Aorta (tissue), 5 donors: ENCODE measurements at regions not wholly inside any gene's neighbourhood (a gene's known extent, or its start where the extent isn't known, plus 50 kb on each side); places are given as distances from the start of the nearest gene placed in this dataset.
A peak's percentile ranks its signal among the peaks of the same experiment; 100 is the strongest.

Experiments
- ATAC-seq: fragments of 200-7000 bp; cut with Tn5 transposase; one replicate; pipeline ENCODE4 v1.9.1; 2022; ENCODE audit warnings: moderate library complexity; ENCODE audit not compliant: low FRiP score
- DNase-seq, 2 donors: peaks; one replicate each; pipeline ENCODE4 v3.0.0-alpha.2; 2020
- H3K27ac ChIP-seq, 2 donors: one replicate each; pipeline ENCODE4 v1.5.1; 2013; ENCODE audit warnings: low read length in 2 of 2, mild to moderate bottlenecking in 2 of 2, moderate library complexity in 2 of 2, control low read depth in 1 of 2, inconsistent platforms in 1 of 2, low read depth in 1 of 2
- H3K27me3 ChIP-seq, 2 donors: one replicate each; pipeline ENCODE4 v1.6.1; 2013; ENCODE audit warnings: control low read depth in 1 of 2, low read length in 1 of 2, mild to moderate bottlenecking in 1 of 2, moderate library complexity in 1 of 2; ENCODE audit not compliant: insufficient read depth in 2 of 2, control insufficient read depth in 1 of 2
- H3K36me3 ChIP-seq, 2 donors: one replicate each; pipeline ENCODE4 v1.6.1; 2013; ENCODE audit warnings: control low read depth in 1 of 2, low read length in 1 of 2, mild to moderate bottlenecking in 1 of 2; ENCODE audit not compliant: insufficient read depth in 2 of 2, control insufficient read depth in 1 of 2
- H3K4me1 ChIP-seq, 2 donors: one replicate each; pipeline ENCODE4 v1.6.1; 2013; ENCODE audit warnings: low read length in 2 of 2, control low read depth in 1 of 2, mild to moderate bottlenecking in 1 of 2, moderate library complexity in 1 of 2; ENCODE audit not compliant: insufficient read depth in 2 of 2, control insufficient read depth in 1 of 2
- H3K4me3 ChIP-seq, 2 donors: one replicate each; pipeline ENCODE4 v1.5.1; 2013; ENCODE audit warnings: low read length in 2 of 2, control low read depth in 1 of 2, mild to moderate bottlenecking in 1 of 2
- H3K9me3 ChIP-seq: one replicate; pipeline ENCODE4 v1.6.1; 2013; ENCODE audit warnings: mild to moderate bottlenecking, low read length; ENCODE audit not compliant: control insufficient read depth
- WGBS, 2 donors: extraction: QIAGEN DNeasy Blood & Tissue Kit; methylation state at CpG; one replicate each; pipeline ENCODE4 v1.1.7; 2013; 5-methylcytosine and 5-hydroxymethylcytosine counted together
- intact Hi-C, 2 donors: fragments of 100-400 bp; cut with DNase I; formaldehyde crosslinking; loops; one replicate each; pipeline versions ENCODE4 v1.14.2 to v1.15.0; 2022
- donor health status: healthy with polysubstance abuse.
- donor health status: Bipolar disorder and iron deficiency.
- donor health status: DM: no; HTN: no; CAD: no.
- donor health status: DM: no; HTN: no; CAD: no.
- donor health status: DM: yes; HTN: yes; CAD: no.

- intact Hi-C loops: no loop called here
- Histone ChIP-seq H3K27me3 (no peaks in the 10 kb centered on the region), H3K9me3 (no peaks in the 10 kb centered on the region), H3K27ac (no peak overlapping the region), H3K4me3 (no peak overlapping the region), H3K36me3 (no peaks in the 10 kb centered on the region), H3K4me1 (peaks cover 2 to 3% of the 10 kb centered on the region in 2 donors)
- DNase-seq (no peak), ATAC-seq (no peak)
- WGBS, 2 donors: 11 to 26% methylated on average over 1 of the region's 1 CpG
Observed at GRCh38 chr18:28854964-28855363, 678.0 kb upstream of the CDH2 start.

GRCh38 chr18:28846958-28847357, 670.0 kb upstream of the CDH2 start:
- DNase-seq (no peak), ATAC-seq (no peak)
- no peaks in the 10 kb centered on the region for H3K36me3 ChIP-seq
- no peak overlapping the region for H3K27ac ChIP-seq
- 79 to 86% methylated on average over 3 of the region's 3 CpGs for WGBS, 2 donors
- H3K9me3 ChIP-seq: peaks cover 1% of the 10 kb centered on the region
- no peak overlapping the region for H3K4me3 ChIP-seq
- no peaks in the 10 kb centered on the region for H3K27me3 ChIP-seq
- intact Hi-C loops: no loop called here
- no peaks in the 10 kb centered on the region for H3K4me1 ChIP-seq

GRCh38 chr18:28837100-28837499, 660.2 kb upstream of the CDH2 start:
- H3K9me3 ChIP-seq: no peaks in the 10 kb centered on the region
- 79 to 85% methylated on average over 2 of the region's 2 CpGs for WGBS, 2 donors
- no peaks in the 10 kb centered on the region for H3K36me3 ChIP-seq
- H3K4me1 ChIP-seq: peaks cover 0 to 4% of the 10 kb centered on the region in 2 donors
- no peak overlapping the region for H3K27ac ChIP-seq
- DNase-seq (no peak), ATAC-seq (no peak)
- no peak overlapping the region for H3K4me3 ChIP-seq
- no peaks in the 10 kb centered on the region for H3K27me3 ChIP-seq
- intact Hi-C loops: no loop called here

GRCh38 chr18:28834889-28835288, 658.0 kb upstream of the CDH2 start:
- DNase-seq: peak in 1 of 2 donors; percentile 47
- no peak for ATAC-seq
- WGBS, 2 donors: 1 to 7% methylated on average over 4 of the region's 4 CpGs
- Histone ChIP-seq H3K4me3 (no peak overlapping the region), H3K4me1 (peaks cover 2 to 4% of the 10 kb centered on the region in 2 donors), H3K9me3 (no peaks in the 10 kb centered on the region), H3K27ac (peak overlapping the region in 1 of 2 donors; percentile 57), H3K36me3 (no peaks in the 10 kb centered on the region), H3K27me3 (no peaks in the 10 kb centered on the region)
- intact Hi-C loops: no loop called here

- intact Hi-C loops: no loop called here
- peaks cover 2 to 4% of the 10 kb centered on the region in 2 donors for H3K4me1 ChIP-seq
- no peaks in the 10 kb centered on the region for H3K9me3 ChIP-seq
- ATAC-seq: no peak
- H3K27ac ChIP-seq: no peak overlapping the region
- peaks cover 0 to 1% of the 10 kb centered on the region in 2 donors for H3K27me3 ChIP-seq
- no peak for DNase-seq
- no peaks in the 10 kb centered on the region for H3K36me3 ChIP-seq
- H3K4me3 ChIP-seq: no peak overlapping the region
Observed at GRCh38 chr18:28831908-28832307, 655.0 kb upstream of the CDH2 start.

GRCh38 chr18:28831476-28831875, 654.5 kb upstream of the CDH2 start:
- H3K4me3 ChIP-seq: no peak overlapping the region
- DNase-seq: no peak
- peaks cover 2 to 4% of the 10 kb centered on the region in 2 donors for H3K4me1 ChIP-seq
- H3K27ac ChIP-seq: no peak overlapping the region
- intact Hi-C loops: no loop called here
- H3K27me3 ChIP-seq: peaks cover 0 to 1% of the 10 kb centered on the region in 2 donors
- H3K36me3 ChIP-seq: no peaks in the 10 kb centered on the region
- H3K9me3 ChIP-seq: no peaks in the 10 kb centered on the region
- no peak for ATAC-seq

GRCh38 chr18:28826107-28826506, 649.2 kb upstream of the CDH2 start:
- DNase-seq (no peak), ATAC-seq (no peak)
- Histone ChIP-seq H3K4me1 (no peaks in the 10 kb centered on the region), H3K27me3 (peaks cover 0 to 1% of the 10 kb centered on the region in 2 donors), H3K27ac (no peak overlapping the region), H3K36me3 (no peaks in the 10 kb centered on the region), H3K9me3 (no peaks in the 10 kb centered on the region), H3K4me3 (no peak overlapping the region)
- intact Hi-C loops: no loop called here
- WGBS, 2 donors: 42 to 52% methylated on average over 3 of the region's 3 CpGs

- no peaks in the 10 kb centered on the region for H3K4me1 ChIP-seq
- 79 to 86% methylated on average over 2 of the region's 2 CpGs for WGBS, 2 donors
- intact Hi-C loops: no loop called here
Observed at GRCh38 chr18:28824183-28824574, 647.2 kb upstream of the CDH2 start.

GRCh38 chr18:28823506-28824182, 646.7 kb upstream of the CDH2 start:
- no peak overlapping the region for H3K27ac ChIP-seq
- no peaks in the 10 kb centered on the region for H3K9me3 ChIP-seq
- H3K4me1 ChIP-seq: no peaks in the 10 kb centered on the region
- intact Hi-C loops: no loop called here
- no peaks in the 10 kb centered on the region for H3K36me3 ChIP-seq
- ATAC-seq: peak; percentile 15
- H3K27me3 ChIP-seq: peaks cover 0 to 1% of the 10 kb centered on the region in 2 donors
- DNase-seq: peak in 1 of 2 donors; percentile 48
- 93 to 96% methylated on average over 6 of the region's 6 CpGs for WGBS, 2 donors
- H3K4me3 ChIP-seq: no peak overlapping the region

More at GRCh38 chr18:28824183-28824574, 647.2 kb upstream of the CDH2 start:
- ATAC-seq (no peak), DNase-seq (no peak)
- no peak overlapping the region for H3K4me3 ChIP-seq
- H3K9me3 ChIP-seq: no peaks in the 10 kb centered on the region
- H3K36me3 ChIP-seq: no peaks in the 10 kb centered on the region
- H3K27me3 ChIP-seq: peaks cover 0 to 1% of the 10 kb centered on the region in 2 donors
- H3K27ac ChIP-seq: no peak overlapping the region
